HCT116 (cell line): ENCODE measurements at regions not wholly inside any gene's neighbourhood (a gene's known extent, or its start where the extent isn't known, plus 50 kb on each side); places are given as distances from the start of the nearest gene placed in this dataset.

ENCODE experiments used
- ATAC-seq: fragments of 200-7000 bp; cut with Tn5 transposase; 2 replicates; pipeline ENCODE4 v1.9.1; 2020; ENCODE audit warnings: mild to moderate bottlenecking, moderate library complexity
- BruUV-seq: library from RNA; stranded (reverse); fragments of 400-500 nt; replicated peaks from 2 replicates; lab custom pipeline; 2021; lab: Mats Ljungman, UMichigan
- CTCF ChIA-PET: fragments of 300-600 bp; sonication (Branson Sonifier 250); formaldehyde crosslinking; loops from one replicate; lab custom pipeline; 2021; ENCODE audit warnings: antibody characterized with exemption; lab: Charles Lee
- POLR2A ChIA-PET: fragments of 300-600, 350-600 bp; sonication (Branson Sonifier 250); formaldehyde crosslinking; loops from one replicate; lab custom pipeline; 2021; ENCODE audit warnings: antibody characterized with exemption; lab: Charles Lee
- RAD21 ChIA-PET, 2 experiments: fragments of 300-600 bp; sonication (Branson Sonifier 250); formaldehyde crosslinking; loops; one replicate each; lab custom pipeline; 2023; ENCODE audit warnings: low total read pairs in 2 of 2; ENCODE audit not compliant: uncharacterized antibody in 2 of 2, unreplicated experiment in 2 of 2, low non-redundant PET in 1 of 2; lab: Charles Lee
- DNase-seq: peaks from one replicate; pipeline ENCODE4 v3.0.0-alpha.2; 2010; ENCODE audit warnings: low read depth, low spot score
- H2AFZ ChIP-seq: fragments of 200-600 bp; shearing (Covaris generic), sonication (generic); 2 replicates; pipeline ENCODE4 v1.6.1; 2017; ENCODE audit warnings: low read depth, mixed run types, mixed read lengths, antibody characterized with exemption, low read length; ENCODE audit not compliant: poor library complexity, severe bottlenecking
- H3K27ac ChIP-seq: 2 replicates; pipeline ENCODE4 v1.5.1; 2012; ENCODE audit warnings: low read depth, low read length
- H3K27me3 ChIP-seq: fragments of 200-600 bp; sonication (generic); 2 replicates; pipeline ENCODE4 v1.6.1; 2016; ENCODE audit warnings: mixed run types, low read length, mixed read lengths; ENCODE audit not compliant: insufficient read depth
- H3K36me3 ChIP-seq, 2 experiments: fragments of 200-500 bp in 1 of 2; fragments of 200-600 bp in 1 of 2; sonication (Bioruptor generic) in 1 of 2; sonication (generic) in 1 of 2; 2 replicates each; pipeline versions ENCODE4 v1.5.1 to v1.6.1; 2014 to 2016; ENCODE audit warnings: low read length in 2 of 2, inconsistent platforms in 1 of 2, mixed read lengths in 1 of 2, mixed run types in 1 of 2; ENCODE audit not compliant: insufficient read depth in 2 of 2, control insufficient read depth in 1 of 2
- H3K4me1 ChIP-seq, 2 experiments: fragments of 200-600 bp in 1 of 2; sonication (generic) in 1 of 2; 2 replicates each; pipeline versions ENCODE4 v1.5.1 to v1.6.1; 2012 to 2017; ENCODE audit warnings: low read length in 2 of 2, inconsistent platforms in 1 of 2, mild to moderate bottlenecking in 1 of 2, mixed read lengths in 1 of 2, mixed run types in 1 of 2, moderate library complexity in 1 of 2; ENCODE audit not compliant: insufficient read depth in 2 of 2, control insufficient read depth in 1 of 2
- H3K4me2 ChIP-seq: fragments of 200-600 bp; sonication (generic); 2 replicates; pipeline ENCODE4 v1.6.1; 2017; ENCODE audit warnings: mixed run types, low read length, mixed read lengths
- H3K4me3 ChIP-seq, 2 experiments: fragments of 200-600 bp in 1 of 2; sonication (generic) in 1 of 2; replicated peaks in 1 of 2; 2 replicates each; pipeline ENCODE4 v1.5.1; 2011 to 2016; ENCODE audit warnings: low read length in 2 of 2, control low read depth in 1 of 2, low read depth in 1 of 2, mild to moderate bottlenecking in 1 of 2, mixed read lengths in 1 of 2, mixed run types in 1 of 2
- H3K79me2 ChIP-seq: fragments of 200-600 bp; sonication (generic); 2 replicates; pipeline ENCODE4 v1.6.1; 2017; ENCODE audit warnings: mild to moderate bottlenecking, mixed run types, low read length, moderate library complexity, mixed read lengths; ENCODE audit not compliant: insufficient read depth
- H3K9ac ChIP-seq: fragments of 200-600 bp; sonication (generic); 2 replicates; pipeline ENCODE4 v1.6.1; 2016; ENCODE audit warnings: low read length, mixed read lengths
- H3K9me2 ChIP-seq: fragments of 200-600 bp; sonication (generic), shearing (Covaris generic); 2 replicates; pipeline ENCODE4 v1.6.1; 2017; ENCODE audit warnings: mixed run types, mild to moderate bottlenecking, moderate library complexity; ENCODE audit not compliant: insufficient read depth
- H3K9me3 ChIP-seq, 2 experiments: fragments of 200-500 bp in 1 of 2; fragments of 200-600 bp in 1 of 2; sonication (Bioruptor generic) in 1 of 2; sonication (generic) in 1 of 2; 2 replicates each; pipeline ENCODE4 v1.6.1; 2014 to 2017; ENCODE audit warnings: low read length in 2 of 2, mixed read lengths in 2 of 2, inconsistent platforms in 1 of 2, low read depth in 1 of 2, mild to moderate bottlenecking in 1 of 2, mixed run types in 1 of 2, moderate library complexity in 1 of 2; ENCODE audit not compliant: control insufficient read depth in 1 of 2, insufficient read depth in 1 of 2
- H4K20me1 ChIP-seq: fragments of 200-600 bp; sonication (generic), shearing (Covaris generic); 2 replicates; pipeline ENCODE4 v1.6.1; 2017; ENCODE audit warnings: mixed run types, mild to moderate bottlenecking, moderate library complexity; ENCODE audit not compliant: insufficient read depth
- CBX3 ChIP-seq: IDR thresholded peaks from 2 replicates; pipeline ENCODE4 v1.6.1; 2012; ENCODE audit warnings: low read depth
- CEBPB ChIP-seq: IDR thresholded peaks from 2 replicates; pipeline ENCODE4 v1.6.1; 2012; ENCODE audit warnings: low read depth
- EGR1 ChIP-seq: IDR thresholded peaks from 2 replicates; pipeline ENCODE4 v1.6.1; 2012; ENCODE audit warnings: low read depth
- EZH2phosphoT487 ChIP-seq: fragments of 200-600 bp; IDR thresholded peaks from 2 replicates; pipeline ENCODE4 v1.6.1; 2018; ENCODE audit warnings: antibody characterized with exemption, borderline replicate concordance
- FOSL1 ChIP-seq: IDR thresholded peaks from 2 replicates; pipeline ENCODE4 v1.6.1; 2012; ENCODE audit warnings: low read depth
- JUND ChIP-seq: IDR thresholded peaks from 2 replicates; pipeline ENCODE4 v1.6.1; 2012
- MAX ChIP-seq: IDR thresholded peaks from 2 replicates; pipeline ENCODE4 v1.6.1; 2012
- POLR2AphosphoS5 ChIP-seq: IDR thresholded peaks from 2 replicates; pipeline ENCODE4 v1.6.1; 2011; ENCODE audit warnings: mild to moderate bottlenecking, low read depth, low read length, moderate library complexity
- RAD21 ChIP-seq: IDR thresholded peaks from 2 replicates; pipeline ENCODE4 v1.6.1; 2012; ENCODE audit warnings: low read depth, mild to moderate bottlenecking
- SRF ChIP-seq: IDR thresholded peaks from 2 replicates; pipeline ENCODE4 v1.6.1; 2012; ENCODE audit warnings: low read depth
- TCF7L2 ChIP-seq: IDR thresholded peaks from 2 replicates; pipeline ENCODE4 v1.7.0; 2011; ENCODE audit warnings: borderline replicate concordance, inconsistent platforms; ENCODE audit not compliant: insufficient read depth, insufficient read length; ENCODE audit errors: extremely low read depth
- YY1 ChIP-seq: IDR thresholded peaks from 2 replicates; pipeline ENCODE4 v1.6.1; 2011; ENCODE audit warnings: low read length, low read depth, moderate library complexity, mild to moderate bottlenecking; ENCODE audit not compliant: insufficient replicate concordance; ENCODE audit errors: extremely low read depth
- ZFX ChIP-seq: fragments of 450-650 bp; IDR thresholded peaks from 2 replicates; pipeline ENCODE4 v1.6.1; 2017
- intact Hi-C: fragments of 100-400 bp; cut with micrococcal nuclease; formaldehyde crosslinking; loops from 2 replicates; pipeline ENCODE4 v1.10.0; 2022
- TF ChIP-seq, protein P1 (sequence below), 3 experiments: fragments of 200-600 bp in 1 of 3; sonication (generic) in 1 of 3; IDR thresholded peaks in 2 of 3; conservative IDR thresholded peaks in 1 of 3; 2 replicates each; pipeline ENCODE4 v1.5.1; 2012 to 2017; ENCODE audit warnings: low read depth in 2 of 3, low read length in 2 of 3, antibody characterized with exemption in 1 of 3, borderline replicate concordance in 1 of 3, control low read depth in 1 of 3, mild to moderate bottlenecking in 1 of 3, mixed read lengths in 1 of 3, mixed run types in 1 of 3, moderate library complexity in 1 of 3; ENCODE audit not compliant: insufficient read depth in 1 of 3
- TF ChIP-seq, protein P2 (sequence below): IDR thresholded peaks from 2 replicates; pipeline ENCODE4 v1.6.1; 2011; ENCODE audit warnings: mild to moderate bottlenecking, low read length, moderate library complexity; ENCODE audit not compliant: insufficient replicate concordance; ENCODE audit errors: extremely low read depth

DNA sequence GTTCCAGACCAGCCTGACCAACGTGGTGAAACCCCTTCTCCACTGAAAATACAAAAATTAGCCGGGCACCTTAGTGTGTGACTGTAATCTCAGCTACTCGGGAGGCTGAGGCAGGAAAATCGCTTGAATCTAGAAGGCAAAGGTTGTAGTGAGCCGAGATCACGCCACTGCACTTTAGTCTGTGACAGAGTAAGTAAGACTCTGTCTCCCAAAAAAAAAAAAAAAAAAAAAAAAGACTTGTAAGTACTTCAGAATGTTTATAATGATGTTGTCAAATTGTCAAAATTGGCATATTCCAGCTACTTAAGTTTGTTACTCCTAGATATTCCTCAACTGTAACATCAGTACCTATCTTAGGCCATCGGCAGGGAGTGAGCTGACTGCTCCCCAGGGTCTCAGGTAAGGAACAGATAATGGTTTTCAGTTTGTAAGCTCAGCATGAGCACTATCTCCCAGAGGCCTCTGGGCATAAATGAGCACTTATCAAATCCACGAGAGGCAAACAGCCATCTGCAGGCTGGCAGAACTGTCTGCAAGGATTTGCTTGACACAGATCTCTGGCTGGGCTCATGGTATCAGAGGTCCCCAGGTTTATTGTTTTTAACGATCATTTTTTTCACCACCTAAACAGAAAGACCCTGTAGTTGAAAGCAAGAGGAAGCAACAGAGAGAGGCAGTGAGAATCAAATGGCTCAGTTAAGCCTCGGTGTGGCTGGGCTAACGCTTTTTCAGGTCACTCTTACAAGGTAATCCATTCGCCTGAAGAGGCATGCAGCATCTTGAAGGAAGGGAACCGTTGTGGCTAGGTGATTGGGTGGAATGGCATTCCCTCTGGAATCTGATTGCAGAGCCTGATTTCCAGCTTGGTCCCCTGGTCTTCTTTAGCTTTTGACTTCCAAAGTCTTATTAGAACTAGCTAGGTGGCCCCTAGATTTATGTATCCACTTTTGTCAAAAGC is 115.9 kb downstream of the LY86 start:
- intact Hi-C loops = no loop called here
- no peaks in the 10 kb centered on the region for H4K20me1 ChIP-seq
- no peaks in the 10 kb centered on the region for H3K79me2 ChIP-seq
- ChIA-PET RAD21 (no interaction called here), POLR2A (no interaction called here), CTCF (interaction anchor here (3.5 kb wide), 1 partner anchor 8 kb away, joined by 18 read pairs; no protein-coding TSS in a partner anchor)
- H3K4me1 ChIP-seq = peaks cover 7 to 10% of the 10 kb centered on the region in 2 experiments; a peak in 3 of 4 replicates
- no peaks in the 10 kb centered on the region for H3K36me3 ChIP-seq
- no peak overlapping the region for H3K27ac ChIP-seq
- no peaks in the 10 kb centered on the region for H3K9me2 ChIP-seq
- no peak overlapping the region for H3K4me2 ChIP-seq
- ATAC-seq (no peak), DNase-seq (no peak)
- no peak overlapping the region for H3K9ac ChIP-seq
- H2AFZ ChIP-seq = no peak overlapping the region
- H3K27me3 ChIP-seq = no peaks in the 10 kb centered on the region
- BruUV-seq = no TSS peak
- no peak for TF ChIP-seq YY1
- TF ChIP-seq, protein P1, sequence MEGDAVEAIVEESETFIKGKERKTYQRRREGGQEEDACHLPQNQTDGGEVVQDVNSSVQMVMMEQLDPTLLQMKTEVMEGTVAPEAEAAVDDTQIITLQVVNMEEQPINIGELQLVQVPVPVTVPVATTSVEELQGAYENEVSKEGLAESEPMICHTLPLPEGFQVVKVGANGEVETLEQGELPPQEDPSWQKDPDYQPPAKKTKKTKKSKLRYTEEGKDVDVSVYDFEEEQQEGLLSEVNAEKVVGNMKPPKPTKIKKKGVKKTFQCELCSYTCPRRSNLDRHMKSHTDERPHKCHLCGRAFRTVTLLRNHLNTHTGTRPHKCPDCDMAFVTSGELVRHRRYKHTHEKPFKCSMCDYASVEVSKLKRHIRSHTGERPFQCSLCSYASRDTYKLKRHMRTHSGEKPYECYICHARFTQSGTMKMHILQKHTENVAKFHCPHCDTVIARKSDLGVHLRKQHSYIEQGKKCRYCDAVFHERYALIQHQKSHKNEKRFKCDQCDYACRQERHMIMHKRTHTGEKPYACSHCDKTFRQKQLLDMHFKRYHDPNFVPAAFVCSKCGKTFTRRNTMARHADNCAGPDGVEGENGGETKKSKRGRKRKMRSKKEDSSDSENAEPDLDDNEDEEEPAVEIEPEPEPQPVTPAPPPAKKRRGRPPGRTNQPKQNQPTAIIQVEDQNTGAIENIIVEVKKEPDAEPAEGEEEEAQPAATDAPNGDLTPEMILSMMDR (IDR thresholded peaks at IDR 0.05 in 2 of 3, conservative IDR thresholded peaks at IDR 0.05 in 1 of 3; ENCODE audit: borderline replicate concordance in 1 of 3, insufficient read depth in 1 of 3, low read depth in 2 of 3, low read length in 2 of 3) = no peak
- TF ChIP-seq, protein P2, sequence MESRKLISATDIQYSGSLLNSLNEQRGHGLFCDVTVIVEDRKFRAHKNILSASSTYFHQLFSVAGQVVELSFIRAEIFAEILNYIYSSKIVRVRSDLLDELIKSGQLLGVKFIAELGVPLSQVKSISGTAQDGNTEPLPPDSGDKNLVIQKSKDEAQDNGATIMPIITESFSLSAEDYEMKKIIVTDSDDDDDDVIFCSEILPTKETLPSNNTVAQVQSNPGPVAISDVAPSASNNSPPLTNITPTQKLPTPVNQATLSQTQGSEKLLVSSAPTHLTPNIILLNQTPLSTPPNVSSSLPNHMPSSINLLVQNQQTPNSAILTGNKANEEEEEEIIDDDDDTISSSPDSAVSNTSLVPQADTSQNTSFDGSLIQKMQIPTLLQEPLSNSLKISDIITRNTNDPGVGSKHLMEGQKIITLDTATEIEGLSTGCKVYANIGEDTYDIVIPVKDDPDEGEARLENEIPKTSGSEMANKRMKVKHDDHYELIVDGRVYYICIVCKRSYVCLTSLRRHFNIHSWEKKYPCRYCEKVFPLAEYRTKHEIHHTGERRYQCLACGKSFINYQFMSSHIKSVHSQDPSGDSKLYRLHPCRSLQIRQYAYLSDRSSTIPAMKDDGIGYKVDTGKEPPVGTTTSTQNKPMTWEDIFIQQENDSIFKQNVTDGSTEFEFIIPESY = no peak
- TF ChIP-seq EGR1 = no peak
- TF ChIP-seq ZFX = no peak
- no peak for TF ChIP-seq SRF
- TF ChIP-seq FOSL1 = no peak
- TF ChIP-seq POLR2AphosphoS5 = no peak
- no peak for TF ChIP-seq EZH2phosphoT487
- no peak for TF ChIP-seq CEBPB
- TF ChIP-seq MAX = no peak
- TF ChIP-seq JUND = no peak
- TF ChIP-seq CBX3 = no peak
- TF ChIP-seq RAD21 = no peak
- no peak for TF ChIP-seq TCF7L2
- TF ChIP-seq, all 23 proteins: peak for 0
- no peaks in the 10 kb centered on the region for H3K9me3 ChIP-seq
- H3K4me3 ChIP-seq = no peak overlapping the region
